ENCODE measurements at regions not wholly inside any gene's neighbourhood (a gene's known extent, or its start where the extent isn't known, plus 50 kb on each side); places are given as distances from the start of the nearest gene placed in this dataset.

- TF ChIP-seq CTCF (optimal IDR thresholded peaks at IDR 0.05 in 1 of 3, IDR thresholded peaks at IDR 0.05 in 1 of 3, conservative IDR thresholded peaks at IDR 0.05 in 1 of 3; ENCODE audit: extremely low read depth in 1 of 3, insufficient read depth in 2 of 3, low read length in 3 of 3) = no peak
- TF ChIP-seq EZH2 (IDR thresholded peaks at IDR 0.05; ENCODE audit: low read length) = no peak
Measured at GRCh38 chr18:29397536-29397935, 1220.6 kb upstream of the CDH2 start.

Measured in keratinocyte (primary cell).